ENCODE measurements at regions not wholly inside any gene's neighbourhood (a gene's known extent, or its start where the extent isn't known, plus 50 kb on each side); places are given as distances from the start of the nearest gene placed in this dataset.
A peak's percentile ranks its signal among the peaks of the same experiment; 100 is the strongest.
"Not testable (repeated sequence)": the region's sequence is repeated elsewhere in the genome, so short reads cannot be mapped to it uniquely, and the experiment has no call there.

- no peak for DNase-seq (ENCODE audit: low spot score)
These were observed 170.3 kb upstream of the CXCR4 start for GRCh38 chr2:136288249-136288648.

GRCh38 chr2:136286423-136286822 is 168.5 kb upstream of the CXCR4 start:
- DNase-seq (ENCODE audit: low spot score), result peak; percentile 27

GRCh38 chr2:136284226-136285119 is 166.5 kb upstream of the CXCR4 start:
- no peak for DNase-seq (ENCODE audit: low spot score)

GRCh38 chr2:136282251-136282650 is 164.3 kb upstream of the CXCR4 start:
- DNase-seq (ENCODE audit: low spot score), result no peak

- no peak for DNase-seq (ENCODE audit: low spot score)
These were observed 163.5 kb upstream of the CXCR4 start for GRCh38 chr2:136281281-136282114.

GRCh38 chr2:136266346-136266745 is 148.4 kb upstream of the CXCR4 start:
- DNase-seq (ENCODE audit: low spot score), result not testable (repeated sequence)

GRCh38 chr2:136259551-136259950 is 141.6 kb upstream of the CXCR4 start:
- DNase-seq (ENCODE audit: low spot score), result no peak

GRCh38 chr2:136257893-136258292 is 139.9 kb upstream of the CXCR4 start:
- no peak for DNase-seq (ENCODE audit: low spot score)

- no peak for DNase-seq (ENCODE audit: low spot score)
These were observed 137.9 kb upstream of the CXCR4 start for GRCh38 chr2:136255648-136256461.

- DNase-seq (ENCODE audit: low spot score), result no peak
These were observed 137.2 kb upstream of the CXCR4 start for GRCh38 chr2:136255127-136255526.

GRCh38 chr2:136254681-136255080 is 136.7 kb upstream of the CXCR4 start:
- no peak for DNase-seq (ENCODE audit: low spot score)

- DNase-seq (ENCODE audit: low spot score), result no peak
These were observed 135.5 kb upstream of the CXCR4 start for GRCh38 chr2:136253288-136254004.

- DNase-seq (ENCODE audit: low spot score), result no peak
These were observed 134.1 kb upstream of the CXCR4 start for GRCh38 chr2:136251885-136252585.

- DNase-seq (ENCODE audit: low spot score), result no peak
These were observed 133.4 kb upstream of the CXCR4 start for GRCh38 chr2:136251197-136251884.

GRCh38 chr2:136250131-136250530 is 132.2 kb upstream of the CXCR4 start:
- DNase-seq (ENCODE audit: low spot score), result no peak

GRCh38 chr2:136248907-136249306 is 131.0 kb upstream of the CXCR4 start:
- no peak for DNase-seq (ENCODE audit: low spot score)

- DNase-seq (ENCODE audit: low spot score), result peak; percentile 31
These were observed 130.3 kb upstream of the CXCR4 start for GRCh38 chr2:136248242-136248641.

- DNase-seq (ENCODE audit: low spot score), result peak; percentile 38
These were observed 129.4 kb upstream of the CXCR4 start for GRCh38 chr2:136247204-136247950.

- DNase-seq (ENCODE audit: low spot score), result no peak
These were observed 128.2 kb upstream of the CXCR4 start for GRCh38 chr2:136246086-136246669.

Data from A172 (cell line).